Breast epithelium (tissue), 3 donors: ENCODE measurements at regions not wholly inside any gene's neighbourhood (a gene's known extent, or its start where the extent isn't known, plus 50 kb on each side); places are given as distances from the start of the nearest gene placed in this dataset.

Experiments
- POLR2AphosphoS5 ChIP-seq, 3 donors: sonication (generic); formaldehyde crosslinking; IDR thresholded peaks; one replicate each; pipeline ENCODE4 v1.6.1; 2017; ENCODE audit warnings: antibody characterized with exemption in 3 of 3
- TF ChIP-seq, protein P1 (sequence below), 3 donors: fragments of 450-650 bp; IDR thresholded peaks; one replicate each; pipeline ENCODE4 v1.5.1; 2016 to 2017; ENCODE audit warnings: antibody characterized with exemption in 3 of 3, mild to moderate bottlenecking in 3 of 3, moderate library complexity in 3 of 3

DNA sequence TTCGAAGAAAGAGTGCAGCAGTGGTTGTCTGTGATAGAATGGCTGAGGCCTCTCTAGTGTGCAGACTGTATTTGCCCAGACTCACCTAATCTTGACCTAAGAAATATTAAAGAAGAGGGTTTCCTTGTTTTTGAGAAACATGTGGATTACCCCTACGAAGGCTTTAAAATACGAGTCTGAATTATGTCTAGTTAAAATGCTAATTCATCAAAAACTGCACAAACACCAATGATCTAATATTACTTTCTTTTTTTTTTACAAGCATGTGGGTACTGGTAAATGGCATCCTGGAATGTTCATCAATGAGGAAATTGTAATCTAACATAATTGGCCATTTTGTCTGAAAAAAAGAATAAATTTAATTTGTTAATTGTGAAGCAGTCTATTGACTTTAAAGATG is 510.9 kb downstream of the EPM2A start:
- TF ChIP-seq, protein P1, sequence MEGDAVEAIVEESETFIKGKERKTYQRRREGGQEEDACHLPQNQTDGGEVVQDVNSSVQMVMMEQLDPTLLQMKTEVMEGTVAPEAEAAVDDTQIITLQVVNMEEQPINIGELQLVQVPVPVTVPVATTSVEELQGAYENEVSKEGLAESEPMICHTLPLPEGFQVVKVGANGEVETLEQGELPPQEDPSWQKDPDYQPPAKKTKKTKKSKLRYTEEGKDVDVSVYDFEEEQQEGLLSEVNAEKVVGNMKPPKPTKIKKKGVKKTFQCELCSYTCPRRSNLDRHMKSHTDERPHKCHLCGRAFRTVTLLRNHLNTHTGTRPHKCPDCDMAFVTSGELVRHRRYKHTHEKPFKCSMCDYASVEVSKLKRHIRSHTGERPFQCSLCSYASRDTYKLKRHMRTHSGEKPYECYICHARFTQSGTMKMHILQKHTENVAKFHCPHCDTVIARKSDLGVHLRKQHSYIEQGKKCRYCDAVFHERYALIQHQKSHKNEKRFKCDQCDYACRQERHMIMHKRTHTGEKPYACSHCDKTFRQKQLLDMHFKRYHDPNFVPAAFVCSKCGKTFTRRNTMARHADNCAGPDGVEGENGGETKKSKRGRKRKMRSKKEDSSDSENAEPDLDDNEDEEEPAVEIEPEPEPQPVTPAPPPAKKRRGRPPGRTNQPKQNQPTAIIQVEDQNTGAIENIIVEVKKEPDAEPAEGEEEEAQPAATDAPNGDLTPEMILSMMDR (IDR thresholded peaks at IDR 0.05): no peak
- TF ChIP-seq POLR2AphosphoS5 (IDR thresholded peaks at IDR 0.05): no peak
